ENCODE measurements at regions not wholly inside any gene's neighbourhood (a gene's known extent, or its start where the extent isn't known, plus 50 kb on each side); places are given as distances from the start of the nearest gene placed in this dataset.

DNA sequence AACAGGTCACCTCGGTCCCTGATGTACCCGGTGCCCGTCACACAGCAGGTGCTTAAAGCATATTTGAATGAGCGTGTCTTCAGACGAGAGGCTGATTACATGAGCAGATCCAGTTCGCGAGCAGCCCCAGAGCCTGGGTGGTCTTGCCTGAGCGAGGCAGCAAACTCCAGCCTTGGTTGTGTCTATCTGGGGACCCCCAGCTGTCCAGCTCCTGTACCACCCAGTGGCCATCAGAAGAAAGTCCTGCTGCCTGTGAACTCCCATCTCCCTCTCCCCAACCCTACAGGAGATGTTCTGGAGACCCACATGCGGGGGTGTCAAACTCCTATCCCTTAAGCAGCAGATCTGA is 174.2 kb downstream of the PHETA1 start:
- no peak for DNase-seq

DNA sequence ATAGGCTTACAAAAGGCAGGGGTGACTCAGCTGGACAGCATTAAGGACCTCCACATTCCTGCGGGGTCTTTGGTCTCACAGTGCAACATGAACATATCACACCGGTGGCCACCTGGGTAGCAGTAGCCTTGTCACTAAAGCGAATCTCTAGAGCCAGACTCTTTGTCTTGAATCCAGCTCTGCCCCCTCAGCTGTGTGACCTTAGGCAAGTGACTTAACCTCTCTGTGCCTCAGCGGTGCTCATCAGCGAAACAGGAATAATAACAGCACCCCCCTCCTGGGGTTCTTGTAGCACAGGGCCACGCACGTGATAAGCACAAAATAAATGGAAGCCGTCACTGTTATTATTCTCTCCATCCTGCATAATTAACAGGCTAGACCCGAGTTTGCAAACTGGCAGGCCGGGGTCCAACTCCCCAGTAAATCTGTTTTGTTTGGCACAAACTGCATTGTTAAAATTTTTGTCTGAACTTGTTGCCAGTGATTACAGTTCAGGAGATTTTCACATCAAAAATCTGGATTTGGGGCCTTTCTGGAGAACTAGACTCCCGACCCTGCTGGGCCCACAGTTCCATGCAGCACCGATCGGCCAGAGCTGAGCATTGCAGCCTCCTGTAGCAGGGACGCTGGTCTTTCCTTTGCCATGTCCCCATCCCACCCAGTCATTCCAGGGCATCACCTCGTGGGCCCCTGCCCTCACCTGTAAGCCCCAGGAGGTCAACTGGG is 174.8 kb downstream of the PHETA1 start:
- DNase-seq, result no peak

DNA sequence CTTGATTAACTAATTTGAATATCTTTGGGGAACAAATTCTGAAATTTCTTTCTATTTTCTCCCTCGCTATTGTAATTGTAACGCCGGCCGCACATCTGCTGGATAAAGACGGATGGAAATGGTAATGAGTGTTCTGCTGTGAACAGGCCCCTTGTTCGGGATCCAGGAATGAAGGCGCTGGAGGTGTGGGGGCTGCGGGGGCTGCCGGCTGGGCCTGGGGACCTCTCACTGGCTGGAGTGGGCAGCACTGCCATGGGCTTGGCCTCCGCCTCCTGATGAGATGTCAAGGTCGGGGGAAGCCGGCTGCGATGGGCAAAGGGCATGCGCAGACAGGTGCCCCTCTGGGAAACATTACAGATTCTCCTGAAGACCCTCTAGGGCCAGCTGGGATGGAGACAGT is 175.4 kb downstream of the PHETA1 start:
- DNase-seq, result no peak

DNA sequence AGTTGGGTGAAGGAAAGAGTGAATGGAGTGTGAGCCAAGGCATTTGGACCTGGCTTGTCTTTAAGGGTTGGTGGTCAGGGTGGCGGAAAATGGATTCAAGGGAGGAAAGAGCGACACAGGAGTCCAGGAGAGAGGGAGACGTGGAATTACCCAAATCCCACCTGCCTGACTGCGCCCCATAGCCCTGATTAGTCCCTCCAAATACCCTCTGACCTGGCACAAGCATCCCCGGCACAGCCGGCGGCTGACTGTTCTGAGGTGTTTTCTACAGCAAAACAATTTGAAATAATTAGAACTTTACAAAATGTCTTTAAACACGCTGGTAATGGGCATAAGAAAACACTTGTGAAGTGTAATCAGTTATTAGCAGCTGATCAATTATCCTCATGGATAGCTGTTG is 175.8 kb downstream of the PHETA1 start:
- DNase-seq, result no peak

DNA sequence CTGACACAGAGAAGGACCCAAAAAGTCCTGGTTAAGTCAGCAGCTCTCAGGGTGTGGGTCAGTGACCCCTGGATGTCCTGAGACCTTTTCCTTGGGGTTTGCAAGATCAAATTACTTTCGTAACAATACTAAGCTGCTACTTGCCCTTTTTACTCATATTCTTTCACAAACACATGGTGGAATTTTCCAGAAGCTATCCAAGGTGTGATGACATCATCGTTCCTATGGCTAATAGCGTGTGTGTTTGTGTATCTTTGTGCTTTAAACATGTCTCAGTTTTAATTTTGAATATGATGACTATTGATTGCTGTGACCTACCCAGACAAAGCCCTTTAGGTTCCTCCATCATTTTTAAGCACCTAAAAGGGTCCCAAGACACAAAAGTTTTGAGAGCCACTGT is 176.2 kb downstream of the PHETA1 start:
- DNase-seq, result no peak

DNA sequence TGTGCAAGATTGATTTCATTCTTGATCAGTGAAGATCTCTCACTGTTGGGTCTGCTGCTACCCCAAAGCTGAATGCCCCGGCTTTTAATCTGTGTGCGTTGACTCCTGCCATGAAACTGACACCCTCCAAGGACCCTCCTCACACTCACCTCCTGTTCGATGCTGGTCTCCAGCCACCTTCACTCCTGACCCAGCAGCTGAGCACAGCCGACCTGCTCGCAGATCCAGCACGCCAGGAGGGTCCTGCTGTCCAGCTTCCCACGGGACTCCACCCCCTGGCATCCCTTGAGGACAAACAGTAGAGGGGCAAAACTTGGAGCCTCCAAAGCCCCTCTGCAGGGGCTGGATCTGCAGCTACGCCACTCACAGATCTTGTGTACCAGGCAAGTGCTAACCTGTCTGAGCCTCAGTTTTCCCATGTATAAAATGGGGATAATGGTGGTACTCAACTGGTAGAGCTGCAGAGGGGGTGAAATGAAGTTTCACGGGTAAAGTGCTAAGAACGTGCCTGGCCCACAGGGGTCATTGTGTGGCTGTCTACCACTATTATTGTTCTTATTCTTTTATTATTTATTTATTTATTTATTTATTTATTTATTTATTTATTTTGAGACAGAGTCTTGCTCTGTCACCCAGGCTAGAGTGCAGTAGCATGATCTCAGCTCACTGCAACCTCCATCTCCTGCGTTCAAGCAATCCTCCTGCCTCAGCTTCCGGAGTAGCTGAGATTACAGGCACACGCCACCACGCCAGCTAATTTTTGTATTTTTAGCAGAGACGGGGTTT is 178.0 kb downstream of the PHETA1 start:
- DNase-seq, result no peak

DNA sequence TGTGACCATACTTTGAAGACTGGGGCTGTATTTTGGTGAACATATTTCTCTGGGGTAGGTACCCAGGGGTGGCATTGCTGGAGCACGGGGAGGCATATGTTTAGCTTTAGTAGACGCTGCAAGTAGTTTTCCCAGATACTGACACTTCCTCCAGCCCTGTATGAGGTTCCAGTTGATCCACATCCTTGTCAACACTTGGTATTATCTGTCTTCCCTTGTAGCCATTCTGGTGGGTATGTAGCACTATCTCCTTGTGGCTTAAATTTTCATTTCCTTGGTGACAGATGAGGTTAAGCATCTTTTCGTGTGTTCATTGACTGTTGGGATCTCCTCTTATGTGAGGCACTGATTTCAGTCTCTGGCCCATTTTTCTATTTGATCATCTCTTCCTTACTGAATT is 179.1 kb downstream of the PHETA1 start:
- DNase-seq, result no peak

DNA sequence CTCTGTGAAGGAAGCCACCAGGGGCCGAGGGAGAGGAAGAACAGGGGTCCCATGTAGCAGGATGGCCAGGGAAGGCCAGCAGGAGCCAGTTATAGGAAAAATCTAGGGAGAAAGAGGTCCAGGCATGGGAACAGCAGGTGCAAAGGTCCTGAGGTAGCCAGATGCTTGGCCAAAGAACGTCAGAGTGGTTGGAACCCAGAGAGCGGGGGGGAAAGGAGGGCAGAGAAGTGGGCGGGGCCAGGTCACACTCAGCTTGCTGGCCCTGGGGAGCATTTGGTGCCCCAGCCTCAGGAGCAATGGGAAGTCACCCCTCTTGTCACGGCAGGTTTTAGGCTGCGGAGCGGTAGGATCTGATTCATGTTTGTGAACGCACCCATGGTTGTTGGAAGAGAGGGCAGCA is 180.5 kb downstream of the PHETA1 start:
- DNase-seq, result no peak

DNA sequence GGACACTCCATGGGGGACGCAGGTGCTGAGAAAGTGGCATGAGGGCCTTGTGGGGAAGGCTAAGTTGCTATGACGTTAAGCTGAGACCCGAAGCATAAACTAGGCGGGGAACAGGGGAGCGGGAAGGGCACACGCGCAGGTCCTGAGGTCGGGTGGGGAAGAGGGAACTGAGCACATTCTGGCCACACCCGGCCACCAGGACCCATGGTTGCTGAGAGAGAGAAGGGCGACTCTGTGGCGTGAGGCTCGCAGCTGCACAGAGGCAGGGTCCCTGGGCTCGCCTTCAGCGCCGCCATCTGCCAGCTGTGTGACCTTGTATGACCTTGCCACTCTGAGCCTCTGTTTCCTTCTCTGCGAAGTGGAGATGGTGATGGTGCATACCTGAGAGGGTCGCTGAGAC is 182.5 kb downstream of the PHETA1 start:
- peak; percentile 24 for DNase-seq

DNA sequence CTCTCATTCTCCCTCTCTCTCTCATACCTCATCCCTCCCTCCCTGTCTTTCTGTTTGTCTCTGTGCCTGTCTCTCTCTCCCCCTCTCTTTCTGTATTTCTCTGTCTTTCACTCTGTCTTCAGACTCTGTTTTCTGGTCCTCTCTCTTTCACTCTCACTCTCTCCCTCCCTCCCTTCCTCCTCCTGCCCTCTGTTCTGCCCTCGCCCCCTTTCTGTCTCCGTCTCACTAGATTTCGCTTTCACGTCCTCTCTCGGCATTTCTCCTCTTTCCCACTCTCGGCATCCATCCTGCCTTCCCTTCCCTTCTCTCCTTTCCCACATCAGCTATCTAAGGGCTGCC is 183.0 kb downstream of the PHETA1 start:
- DNase-seq, result no peak

DNA sequence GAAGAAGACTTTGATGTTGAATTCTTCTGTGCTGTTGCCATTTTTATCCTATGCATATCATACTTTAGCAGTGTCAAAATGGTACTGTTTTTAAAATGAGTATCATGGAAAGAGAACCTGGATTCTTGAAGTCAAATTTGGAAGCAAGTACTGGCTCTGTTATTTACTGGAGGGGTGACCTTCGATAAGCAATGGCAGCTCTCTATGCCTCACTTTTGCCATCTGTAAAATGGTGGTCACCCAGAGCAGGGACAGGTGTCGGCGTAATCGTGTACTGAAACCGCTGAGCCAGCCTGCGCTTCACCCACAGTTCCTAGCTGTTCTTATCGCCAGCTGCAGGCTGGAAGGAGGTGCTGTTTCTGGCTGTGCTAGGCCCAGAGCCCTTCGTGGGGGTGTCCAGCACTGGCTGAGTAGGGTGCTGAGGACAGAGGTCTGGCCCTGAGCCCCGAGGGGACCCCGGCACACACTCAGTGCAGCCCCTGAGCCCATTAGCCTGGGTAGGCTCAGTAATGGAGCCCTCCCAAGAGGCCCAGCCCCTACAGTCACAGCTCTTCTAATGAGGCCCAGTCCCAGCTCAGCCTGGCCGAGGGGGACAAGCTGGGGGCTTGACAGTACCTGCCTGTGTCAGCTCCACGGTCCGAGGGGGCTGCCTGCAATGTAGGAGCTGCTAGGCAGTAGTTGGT is 183.5 kb downstream of the PHETA1 start:
- DNase-seq, result peak; percentile 86

DNA sequence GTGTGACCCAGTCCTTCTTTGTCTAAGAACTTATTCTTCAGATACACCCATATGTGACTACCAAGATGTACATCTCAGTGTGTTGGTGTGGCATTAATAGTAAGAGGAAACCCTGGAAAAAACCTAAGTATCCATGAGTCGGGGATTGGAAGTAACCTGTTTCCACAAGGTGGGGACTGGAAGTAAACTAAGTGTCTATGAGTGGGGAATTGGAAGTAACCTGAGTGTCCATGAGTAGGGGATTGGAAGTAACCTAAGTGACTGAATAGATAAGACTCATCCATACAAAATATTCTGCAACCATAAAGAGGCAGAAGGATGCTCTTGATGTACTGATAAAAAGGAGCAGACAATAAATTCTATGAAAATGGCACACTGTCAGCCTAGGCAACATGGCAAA is 184.7 kb downstream of the PHETA1 start:
- no peak for DNase-seq

DNA sequence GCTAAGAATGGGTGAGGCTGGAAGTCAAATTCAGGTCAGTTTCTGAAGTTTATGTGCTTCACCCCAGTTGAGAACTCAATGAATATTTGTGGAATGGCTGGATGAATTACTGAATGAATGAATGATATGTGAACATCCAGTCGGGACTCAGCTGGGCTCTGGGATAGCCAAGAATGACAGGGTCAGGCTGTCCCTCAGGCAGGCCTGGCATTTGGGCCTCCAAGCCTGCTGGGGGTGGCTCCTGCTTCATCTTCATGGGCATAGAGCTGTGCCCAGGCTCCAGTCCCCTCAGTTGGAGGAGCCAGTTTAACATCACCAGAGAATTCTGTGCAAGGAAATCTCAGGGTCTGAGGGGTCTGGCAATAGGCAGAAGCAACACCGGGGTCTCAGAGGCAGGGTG is 185.8 kb downstream of the PHETA1 start:
- no peak for DNase-seq

DNA sequence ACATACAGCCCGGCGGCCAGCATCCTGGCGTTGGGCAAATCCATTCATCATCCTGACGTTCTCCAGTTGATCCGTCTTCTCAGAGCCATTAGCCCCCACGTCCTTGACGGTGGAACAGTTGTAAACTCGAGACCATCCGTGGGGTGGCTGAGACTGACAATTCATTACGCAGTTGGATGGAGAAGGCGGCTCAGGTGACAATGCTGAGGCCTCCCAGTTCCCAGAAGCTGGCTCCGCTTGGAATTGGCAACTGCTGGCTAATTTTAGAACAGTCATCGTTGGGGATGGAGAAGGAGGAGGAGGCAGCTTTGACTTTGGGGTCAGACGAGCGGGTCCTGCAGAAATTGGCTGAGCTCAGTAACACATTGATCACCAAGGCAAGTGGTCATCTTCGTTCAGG is 186.5 kb downstream of the PHETA1 start:
- DNase-seq, result no peak

DNA sequence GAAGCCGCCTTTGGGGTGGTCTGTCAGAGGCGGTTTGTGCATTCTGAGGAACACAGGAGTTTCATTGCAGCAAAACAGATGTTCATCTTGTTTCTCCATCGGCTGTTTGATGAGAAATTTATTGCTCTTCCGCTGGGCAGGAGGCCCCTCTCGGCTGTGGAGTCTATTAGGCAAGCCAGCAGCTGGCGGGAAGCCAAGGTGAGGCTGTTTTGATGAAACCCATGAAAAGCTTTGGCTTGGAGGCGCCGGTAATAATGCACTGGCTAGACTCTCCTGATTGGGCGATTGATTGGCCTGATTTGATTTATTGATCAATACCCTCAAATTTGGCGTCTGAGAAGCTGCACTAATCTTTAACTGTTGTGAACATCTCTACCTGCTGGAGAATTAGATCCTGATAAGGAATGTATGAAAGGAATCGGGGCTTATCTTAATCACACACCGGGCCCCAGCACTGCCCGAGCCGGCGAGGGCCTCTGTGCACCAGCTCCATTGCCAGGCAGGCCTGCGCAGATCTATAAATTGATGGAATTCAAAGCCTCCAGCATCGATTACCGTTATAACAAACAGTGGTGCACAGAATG is 187.7 kb downstream of the PHETA1 start:
- DNase-seq, result peak; percentile 87

DNA sequence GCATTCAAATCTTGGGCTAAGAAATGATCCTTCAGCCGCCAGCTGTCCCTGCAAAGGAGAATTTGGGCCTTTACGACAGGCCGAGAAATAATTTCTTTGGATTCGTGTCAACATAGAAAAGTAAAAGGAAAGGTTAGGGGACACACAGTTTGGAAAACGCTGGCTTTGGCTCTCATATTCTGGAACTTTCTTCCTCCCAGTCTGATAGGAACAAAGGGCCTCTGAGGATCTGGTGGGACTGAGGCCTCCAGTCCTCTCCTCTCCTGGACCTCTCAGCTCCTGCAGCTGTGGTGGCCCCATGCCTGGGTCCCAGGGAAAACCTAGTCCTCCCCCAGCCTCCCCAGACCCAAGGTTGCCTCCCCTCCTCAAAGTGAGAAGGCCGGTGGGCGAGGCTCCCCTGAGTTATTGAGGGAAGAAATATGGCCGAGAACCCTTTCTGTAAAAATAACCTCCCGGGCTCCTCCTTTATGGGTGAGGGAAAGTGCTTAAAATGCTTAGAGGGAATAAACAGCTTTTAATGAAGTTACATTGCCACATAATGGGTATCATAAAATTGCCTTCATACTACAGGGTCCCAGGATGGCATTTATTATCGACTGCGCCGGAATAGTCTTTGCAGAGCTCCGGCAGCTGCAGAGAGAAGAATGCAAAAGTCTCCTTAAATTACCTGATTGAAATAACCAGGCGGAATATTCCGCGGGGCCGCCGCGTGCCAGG is 188.3 kb downstream of the PHETA1 start:
- DNase-seq, result no peak

DNA sequence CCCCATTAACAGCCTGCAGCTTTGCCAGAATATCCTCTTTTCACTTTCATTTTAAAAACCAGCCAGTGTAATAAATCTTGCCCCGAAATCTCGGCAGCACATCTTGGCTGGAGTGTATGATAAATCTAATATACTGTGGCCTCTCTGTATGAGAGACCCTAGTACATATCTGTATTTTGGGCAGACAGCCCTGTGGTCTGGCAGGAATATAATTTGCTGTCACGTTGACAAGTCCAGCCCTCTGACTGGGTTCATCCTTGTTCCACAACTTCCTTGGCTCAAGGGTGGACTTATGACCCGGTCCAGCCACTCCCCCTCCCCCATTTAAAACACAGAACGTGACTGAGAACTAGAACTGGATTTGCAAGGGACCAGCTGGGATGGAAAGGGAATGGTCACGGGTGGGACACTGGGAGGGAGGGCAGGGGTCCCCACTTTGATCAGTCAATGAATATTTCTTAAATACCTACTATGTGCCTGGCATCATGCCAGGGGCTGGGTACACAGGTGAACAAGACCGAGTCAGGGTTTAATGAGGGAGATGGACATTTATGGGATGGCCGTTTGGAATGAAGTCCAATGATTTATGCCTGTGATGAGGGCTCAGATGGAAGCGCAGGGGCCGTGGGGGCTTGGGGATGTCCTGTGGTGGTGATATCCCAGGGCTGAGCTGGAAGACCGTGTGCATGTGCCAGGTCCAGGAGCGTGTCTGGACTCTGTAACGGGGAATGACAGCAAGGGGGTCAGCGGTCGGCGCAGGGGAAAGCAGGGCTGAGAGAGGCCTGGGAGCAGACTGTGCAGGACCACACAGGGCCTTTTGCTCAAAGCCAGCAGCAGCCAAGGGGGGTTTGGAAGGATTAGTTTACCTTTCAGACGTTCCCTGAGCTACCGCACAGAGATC is 190.5 kb downstream of the PHETA1 start:
- no peak for DNase-seq

DNA sequence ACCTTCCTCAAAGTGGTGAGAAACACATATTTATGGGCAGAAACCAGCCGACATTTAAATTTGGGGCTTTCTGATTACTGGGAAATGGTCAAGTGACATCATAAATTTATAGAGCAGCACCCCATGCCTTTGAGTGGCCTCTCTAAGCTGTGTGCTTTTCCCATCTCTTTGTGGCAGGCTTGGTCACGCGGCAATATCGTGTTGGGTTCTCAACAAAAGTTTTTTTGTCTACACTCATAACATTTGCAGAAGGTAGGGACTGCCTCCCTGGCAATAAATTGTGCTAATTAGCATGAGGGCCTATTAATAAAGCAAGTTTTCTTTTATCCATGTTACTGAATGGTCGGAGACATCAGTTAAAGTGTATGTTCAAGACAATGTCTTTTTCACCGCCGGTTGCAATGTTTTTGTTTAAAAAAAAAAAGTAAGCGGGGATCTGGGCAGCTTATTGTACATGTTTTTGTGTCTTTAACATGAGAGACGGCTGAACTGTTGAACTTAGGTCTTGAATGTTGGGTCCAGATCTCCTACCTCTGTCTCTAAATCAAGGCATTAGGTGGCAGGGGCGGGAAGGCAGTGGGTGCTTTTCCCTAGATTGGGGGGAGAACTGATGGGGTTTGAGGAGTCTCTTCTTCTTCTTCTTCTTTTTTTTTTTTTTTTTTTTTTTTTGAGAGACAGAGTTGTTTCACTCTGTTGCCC is 193.3 kb downstream of the PHETA1 start:
- no peak for DNase-seq

DNA sequence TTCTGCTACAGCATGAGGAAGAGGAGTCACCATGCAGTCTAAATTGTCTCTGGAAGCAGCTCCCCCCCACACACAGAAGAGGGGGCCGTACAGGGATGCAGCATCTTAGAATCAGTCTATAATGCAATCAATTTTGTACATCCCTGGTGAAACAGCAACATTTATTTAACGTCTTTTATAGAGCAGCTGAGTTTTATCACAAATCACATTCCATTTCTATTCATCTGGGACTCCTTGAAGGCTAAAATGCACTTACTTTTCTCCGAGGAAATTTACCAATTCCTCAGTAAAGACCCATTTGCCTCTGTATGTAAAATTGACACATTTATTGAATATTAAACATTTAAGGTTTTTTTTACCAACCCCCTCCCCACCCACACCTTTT is 193.9 kb downstream of the PHETA1 start:
- DNase-seq, result no peak

DNA sequence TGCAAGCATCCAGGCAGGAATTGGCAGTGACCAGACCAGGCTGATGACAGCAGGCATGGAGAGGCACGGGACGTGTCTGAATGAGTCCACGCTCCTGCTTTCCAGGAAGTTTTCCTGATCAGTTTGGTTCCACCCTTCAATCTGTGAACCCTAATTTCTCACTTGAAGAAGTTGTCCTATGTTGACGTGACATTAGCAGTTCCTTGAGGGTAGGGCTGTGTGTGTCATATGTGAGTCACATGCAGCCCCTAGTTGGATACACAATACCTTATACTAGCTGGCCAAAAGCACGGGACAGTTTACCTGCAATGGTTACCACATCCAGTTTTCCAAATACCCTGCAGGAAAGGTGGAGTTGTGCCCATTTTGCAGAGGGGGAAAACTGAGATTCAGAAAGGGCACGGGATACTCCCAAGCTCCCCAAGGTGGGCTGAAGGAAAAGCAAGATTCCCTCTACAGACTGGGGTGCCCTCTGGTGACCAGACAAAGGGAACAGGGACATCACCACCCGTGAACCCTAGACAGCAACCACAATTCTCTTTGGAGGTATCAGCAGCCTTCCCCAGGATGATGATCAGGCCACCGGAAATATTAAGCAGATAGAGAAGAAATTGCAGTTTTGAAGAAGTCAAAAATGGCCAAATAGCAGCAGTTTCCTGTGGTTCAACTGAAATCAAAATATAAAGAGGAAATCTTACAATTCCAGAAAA is 194.5 kb downstream of the PHETA1 start:
- DNase-seq, result no peak

DNA sequence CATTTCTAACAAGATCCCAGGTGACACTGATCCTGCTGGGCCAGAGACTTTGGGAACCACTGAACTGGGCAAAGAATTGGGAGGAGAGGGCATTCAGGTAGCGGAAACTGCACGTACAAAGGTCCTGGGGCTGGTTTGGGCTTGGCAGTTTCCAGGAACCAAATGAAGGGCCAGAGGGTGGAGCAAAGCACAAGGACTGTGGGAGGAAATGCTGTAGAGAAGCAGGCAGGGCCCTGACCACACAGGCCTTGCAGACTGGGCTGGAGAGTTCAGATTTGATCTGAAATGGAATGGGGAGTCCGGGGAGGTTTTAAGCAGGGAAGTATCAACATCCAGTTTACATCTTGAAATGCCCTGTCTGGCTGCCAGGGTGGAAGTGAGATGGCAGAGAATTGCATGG is 195.1 kb downstream of the PHETA1 start:
- no peak for DNase-seq
